ENCODE measurements at regions not wholly inside any gene's neighbourhood (a gene's known extent, or its start where the extent isn't known, plus 50 kb on each side); places are given as distances from the start of the nearest gene placed in this dataset.
"Not testable (repeated sequence)": the region's sequence is repeated elsewhere in the genome, so short reads cannot be mapped to it uniquely, and the experiment has no call there.

- POLR2A ChIA-PET: no interaction called here
- no peak for ATAC-seq
- H3K27me3 Mint-ChIP-seq: peaks cover 12 to 32% (median 16%) of the 10 kb centered on the region in 5 donors
These were observed 103.8 kb upstream of the LANCL2 start for GRCh38 chr7:55261386-55261770.

GRCh38 chr7:55265328-55265727, 99.8 kb upstream of the LANCL2 start:
- ATAC-seq, H3K9me3 Mint-ChIP-seq, H3K36me3 Mint-ChIP-seq, POLR2A ChIA-PET, DNase-seq, H3K4me3 Mint-ChIP-seq, H3K4me1 Mint-ChIP-seq: not testable (repeated sequence)
- Mint-ChIP-seq H3K27ac (peak overlapping the region in 1 of 10 donors; percentile 3), H3K27me3 (peaks cover 2 to 22% (median 9%) of the 10 kb centered on the region in 5 donors)

More at GRCh38 chr7:55261386-55261770, 103.8 kb upstream of the LANCL2 start:
- H3K4me3 Mint-ChIP-seq: no peak overlapping the region
- H3K36me3 Mint-ChIP-seq: no peaks in the 10 kb centered on the region
- H3K9me3 Mint-ChIP-seq: no peaks in the 10 kb centered on the region
- peaks cover 0 to 2% (median 0%) of the 10 kb centered on the region in 4 donors for H3K4me1 Mint-ChIP-seq
- no peak for DNase-seq
- H3K27ac Mint-ChIP-seq: no peak overlapping the region

GRCh38 chr7:55265836-55266642, 99.1 kb upstream of the LANCL2 start:
- H3K9me3 Mint-ChIP-seq: no peaks in the 10 kb centered on the region
- POLR2A ChIA-PET: no interaction called here
- no peak for ATAC-seq
- H3K4me3 Mint-ChIP-seq: no peak overlapping the region
- peaks cover 2 to 16% (median 12%) of the 10 kb centered on the region in 5 donors for H3K27me3 Mint-ChIP-seq
- H3K4me1 Mint-ChIP-seq: no peaks in the 10 kb centered on the region
- no peaks in the 10 kb centered on the region for H3K36me3 Mint-ChIP-seq
- peak overlapping the region in 2 of 10 donors; percentile 3 to 9 for H3K27ac Mint-ChIP-seq
- DNase-seq: no peak

- Mint-ChIP-seq H3K36me3 (no peaks in the 10 kb centered on the region), H3K4me3 (no peak overlapping the region), H3K27ac (no peak overlapping the region), H3K9me3 (no peaks in the 10 kb centered on the region), H3K4me1 (no peaks in the 10 kb centered on the region), H3K27me3 (peaks cover 0 to 19% (median 3%) of the 10 kb centered on the region in 5 donors)
- POLR2A ChIA-PET: no interaction called here
- ATAC-seq: no peak
- DNase-seq: no peak
These were observed 94.0 kb upstream of the LANCL2 start for GRCh38 chr7:55271069-55271626.

- POLR2A ChIA-PET: no interaction called here
- H3K4me3 Mint-ChIP-seq: no peak overlapping the region
- no peak overlapping the region for H3K27ac Mint-ChIP-seq
- ATAC-seq (no peak), DNase-seq (no peak)
- peaks cover 0 to 19% (median 3%) of the 10 kb centered on the region in 5 donors for H3K27me3 Mint-ChIP-seq
- H3K4me1 Mint-ChIP-seq: no peaks in the 10 kb centered on the region
- no peaks in the 10 kb centered on the region for H3K9me3 Mint-ChIP-seq
- H3K36me3 Mint-ChIP-seq: no peaks in the 10 kb centered on the region
These were observed 93.5 kb upstream of the LANCL2 start for GRCh38 chr7:55271661-55272060.

- Mint-ChIP-seq H3K4me1 (no peaks in the 10 kb centered on the region), H3K4me3 (no peak overlapping the region), H3K27ac (no peak overlapping the region), H3K27me3 (peaks cover 0 to 19% (median 3%) of the 10 kb centered on the region in 5 donors), H3K9me3 (no peaks in the 10 kb centered on the region), H3K36me3 (no peaks in the 10 kb centered on the region)
- POLR2A ChIA-PET: no interaction called here
- ATAC-seq: no peak
- DNase-seq: no peak
These were observed 92.8 kb upstream of the LANCL2 start for GRCh38 chr7:55272328-55272727.

GRCh38 chr7:55273186-55273980, 91.8 kb upstream of the LANCL2 start:
- Mint-ChIP-seq H3K4me1 (no peaks in the 10 kb centered on the region), H3K4me3 (no peak overlapping the region), H3K27ac (no peak overlapping the region), H3K27me3 (peaks cover 0 to 19% (median 3%) of the 10 kb centered on the region in 5 donors), H3K36me3 (no peaks in the 10 kb centered on the region), H3K9me3 (no peaks in the 10 kb centered on the region)
- POLR2A ChIA-PET: no interaction called here
- ATAC-seq (no peak), DNase-seq (no peak)

- DNase-seq (no peak), ATAC-seq (no peak)
- H3K27ac Mint-ChIP-seq: no peak overlapping the region
- H3K27me3 Mint-ChIP-seq: peaks cover 0 to 19% (median 0%) of the 10 kb centered on the region in 5 donors
- POLR2A ChIA-PET: no interaction called here
- H3K36me3 Mint-ChIP-seq: no peaks in the 10 kb centered on the region
- no peaks in the 10 kb centered on the region for H3K4me1 Mint-ChIP-seq
- no peak overlapping the region for H3K4me3 Mint-ChIP-seq
- no peaks in the 10 kb centered on the region for H3K9me3 Mint-ChIP-seq
These were observed 91.0 kb upstream of the LANCL2 start for GRCh38 chr7:55274156-55274555.

GRCh38 chr7:55275291-55276200, 89.6 kb upstream of the LANCL2 start:
- Mint-ChIP-seq H3K36me3 (no peaks in the 10 kb centered on the region), H3K4me3 (no peak overlapping the region), H3K9me3 (no peaks in the 10 kb centered on the region), H3K27me3 (peaks cover 0 to 26% (median 2%) of the 10 kb centered on the region in 5 donors), H3K27ac (no peak overlapping the region), H3K4me1 (peaks cover 0 to 4% (median 2%) of the 10 kb centered on the region in 4 donors)
- DNase-seq (no peak), ATAC-seq (no peak)
- POLR2A ChIA-PET: no interaction called here

- Mint-ChIP-seq H3K4me1 (peaks cover 0 to 4% (median 2%) of the 10 kb centered on the region in 4 donors), H3K27ac (no peak overlapping the region), H3K9me3 (no peaks in the 10 kb centered on the region), H3K27me3 (peaks cover 0 to 16% (median 2%) of the 10 kb centered on the region in 5 donors), H3K36me3 (no peaks in the 10 kb centered on the region), H3K4me3 (no peak overlapping the region)
- ATAC-seq: no peak
- POLR2A ChIA-PET: no interaction called here
- no peak for DNase-seq
These were observed 88.4 kb upstream of the LANCL2 start for GRCh38 chr7:55276572-55277295.

GRCh38 chr7:55277916-55278315, 87.2 kb upstream of the LANCL2 start:
- Mint-ChIP-seq H3K36me3 (no peaks in the 10 kb centered on the region), H3K9me3 (no peaks in the 10 kb centered on the region), H3K4me3 (no peak overlapping the region), H3K4me1 (peaks cover 0 to 4% (median 2%) of the 10 kb centered on the region in 4 donors), H3K27me3 (peaks cover 0 to 16% (median 2%) of the 10 kb centered on the region in 5 donors), H3K27ac (no peak overlapping the region)
- POLR2A ChIA-PET: no interaction called here
- no peak for ATAC-seq
- DNase-seq: no peak

- Mint-ChIP-seq H3K27me3 (peaks cover 0 to 16% (median 2%) of the 10 kb centered on the region in 5 donors), H3K27ac (no peak overlapping the region), H3K36me3 (no peaks in the 10 kb centered on the region), H3K9me3 (no peaks in the 10 kb centered on the region), H3K4me3 (no peak overlapping the region), H3K4me1 (peaks cover 0 to 4% (median 2%) of the 10 kb centered on the region in 4 donors)
- no peak for DNase-seq
- ATAC-seq: no peak
- POLR2A ChIA-PET: no interaction called here
These were observed 86.8 kb upstream of the LANCL2 start for GRCh38 chr7:55278321-55278720.
